Lower leg skin (tissue), 3 donors: ENCODE measurements at regions not wholly inside any gene's neighbourhood (a gene's known extent, or its start where the extent isn't known, plus 50 kb on each side); places are given as distances from the start of the nearest gene placed in this dataset.

Experiments
- POLR2A ChIP-seq, 2 donors: fragments of 450-650 bp; IDR thresholded peaks; one replicate each; pipeline ENCODE4 v1.6.1; 2016 to 2017; ENCODE audit warnings: antibody characterized with exemption in 2 of 2, mild to moderate bottlenecking in 1 of 2, moderate library complexity in 1 of 2
- TF ChIP-seq, protein P1 (sequence below), 3 donors: fragments of 450-650 bp; IDR thresholded peaks; one replicate each; pipeline ENCODE4 v1.5.1; 2016; ENCODE audit warnings: antibody characterized with exemption in 3 of 3, mild to moderate bottlenecking in 3 of 3, moderate library complexity in 2 of 3

DNA sequence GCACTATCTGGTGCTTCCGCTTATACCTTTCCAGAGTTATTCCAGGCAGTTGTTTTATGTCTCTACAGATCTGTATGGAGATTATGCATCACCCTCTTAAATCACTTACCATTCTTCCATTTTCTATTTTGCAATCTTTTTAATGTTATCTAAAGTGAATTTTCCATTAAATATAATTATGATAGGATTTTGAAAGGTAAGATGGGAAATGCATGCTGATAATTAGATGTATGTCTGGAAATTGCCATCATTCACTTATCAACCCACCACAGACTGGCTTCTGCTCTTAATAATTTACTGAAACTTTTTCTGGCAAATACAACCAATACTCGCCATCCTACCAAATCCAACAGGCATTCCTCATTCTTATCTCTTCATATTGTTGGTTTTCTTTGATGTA lies 227.4 kb upstream of the MC4R start:
- TF ChIP-seq, protein P1, sequence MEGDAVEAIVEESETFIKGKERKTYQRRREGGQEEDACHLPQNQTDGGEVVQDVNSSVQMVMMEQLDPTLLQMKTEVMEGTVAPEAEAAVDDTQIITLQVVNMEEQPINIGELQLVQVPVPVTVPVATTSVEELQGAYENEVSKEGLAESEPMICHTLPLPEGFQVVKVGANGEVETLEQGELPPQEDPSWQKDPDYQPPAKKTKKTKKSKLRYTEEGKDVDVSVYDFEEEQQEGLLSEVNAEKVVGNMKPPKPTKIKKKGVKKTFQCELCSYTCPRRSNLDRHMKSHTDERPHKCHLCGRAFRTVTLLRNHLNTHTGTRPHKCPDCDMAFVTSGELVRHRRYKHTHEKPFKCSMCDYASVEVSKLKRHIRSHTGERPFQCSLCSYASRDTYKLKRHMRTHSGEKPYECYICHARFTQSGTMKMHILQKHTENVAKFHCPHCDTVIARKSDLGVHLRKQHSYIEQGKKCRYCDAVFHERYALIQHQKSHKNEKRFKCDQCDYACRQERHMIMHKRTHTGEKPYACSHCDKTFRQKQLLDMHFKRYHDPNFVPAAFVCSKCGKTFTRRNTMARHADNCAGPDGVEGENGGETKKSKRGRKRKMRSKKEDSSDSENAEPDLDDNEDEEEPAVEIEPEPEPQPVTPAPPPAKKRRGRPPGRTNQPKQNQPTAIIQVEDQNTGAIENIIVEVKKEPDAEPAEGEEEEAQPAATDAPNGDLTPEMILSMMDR (IDR thresholded peaks at IDR 0.05), result no peak
- TF ChIP-seq POLR2A (IDR thresholded peaks at IDR 0.05), result no peak
